IPS DF 6.9 (cell line): ENCODE measurements at regions not wholly inside any gene's neighbourhood (a gene's known extent, or its start where the extent isn't known, plus 50 kb on each side); places are given as distances from the start of the nearest gene placed in this dataset.
"Not testable (repeated sequence)": the region's sequence is repeated elsewhere in the genome, so short reads cannot be mapped to it uniquely, and the experiment has no call there.

Experiments used
- DNase-seq: peaks from one replicate; pipeline ENCODE4 v3.0.0-alpha.2; 2013; ENCODE audit warnings: low read depth, low spot score
- H3K27ac ChIP-seq: one replicate; pipeline ENCODE4 v1.5.1; 2013; ENCODE audit warnings: low read length, control low read depth
- H3K27me3 ChIP-seq: 2 replicates; pipeline ENCODE4 v1.6.1; 2013; ENCODE audit warnings: mild to moderate bottlenecking, low read length; ENCODE audit not compliant: control insufficient read depth, insufficient read depth
- H3K36me3 ChIP-seq: 2 replicates; pipeline ENCODE4 v1.6.1; 2013; ENCODE audit warnings: low read length; ENCODE audit not compliant: control insufficient read depth, insufficient read depth
- H3K4me1 ChIP-seq: 2 replicates; pipeline ENCODE4 v1.6.1; 2013; ENCODE audit warnings: low read length; ENCODE audit not compliant: control insufficient read depth, insufficient read depth
- H3K4me3 ChIP-seq: 2 replicates; pipeline ENCODE4 v1.5.1; 2013; ENCODE audit warnings: mild to moderate bottlenecking, low read length
- H3K9me3 ChIP-seq: 2 replicates; pipeline ENCODE4 v1.6.1; 2013; ENCODE audit warnings: low read length, inconsistent platforms; ENCODE audit not compliant: control insufficient read depth, insufficient read depth
- WGBS: extraction: QIAGEN DNeasy Blood & Tissue Kit; methylation state at CpG from one replicate; pipeline ENCODE4 v1.1.7; 2013; ENCODE audit warnings: mixed read lengths, missing lambda C conversion rate; ENCODE audit not compliant: insufficient read length, insufficient coverage; 5-methylcytosine and 5-hydroxymethylcytosine counted together

DNA sequence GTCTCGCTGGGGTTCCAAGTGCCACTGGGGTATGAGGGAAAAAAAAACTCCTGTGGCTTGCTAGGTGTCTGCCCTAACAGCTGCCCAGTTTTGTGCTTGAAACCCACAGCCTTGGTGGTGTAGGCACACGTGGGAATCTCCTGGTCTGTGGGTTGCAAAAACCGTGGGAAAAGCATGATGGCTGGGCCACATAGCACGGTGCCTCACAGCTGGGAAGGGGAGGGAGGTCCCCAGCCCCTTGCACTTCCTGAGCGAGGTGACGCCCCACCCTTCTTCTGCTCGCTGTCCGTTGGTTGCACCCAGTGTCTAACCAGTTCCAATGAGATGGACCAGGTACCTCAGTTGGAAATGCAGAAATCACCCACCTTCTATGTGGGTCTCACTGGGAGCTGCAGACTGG is 144.3 kb downstream of the KBTBD8 start:
- Histone ChIP-seq H3K9me3 (no peaks in the 10 kb centered on the region; the same call in 1 of the 2 replicates), H3K36me3 (no peaks in the 10 kb centered on the region), H3K4me1 (no peaks in the 10 kb centered on the region), H3K27ac (no peak overlapping the region), H3K27me3 (no peaks in the 10 kb centered on the region), H3K4me3 (no peak overlapping the region)
- DNase-seq: no peak
- WGBS: no CpG with 5 or more reads among the region's 8 CpGs

DNA sequence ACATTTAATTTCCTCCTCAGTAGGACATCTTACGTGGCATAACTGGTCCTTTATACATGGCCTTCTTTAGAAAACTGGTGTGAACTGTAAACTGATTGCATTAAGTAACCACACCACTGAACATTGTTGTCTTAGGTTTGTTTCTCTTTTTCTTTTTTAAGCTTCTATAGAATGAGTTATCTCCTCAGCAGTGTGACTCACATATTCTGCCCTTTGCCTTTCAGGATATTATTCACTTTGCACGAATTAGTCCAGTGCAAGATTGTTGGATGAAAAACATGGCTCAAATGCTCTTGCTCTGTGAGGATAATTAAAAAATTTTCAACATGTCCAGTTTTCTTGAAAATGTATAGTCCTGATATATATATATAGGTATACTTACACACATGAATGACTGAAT is 147.6 kb downstream of the KBTBD8 start:
- H3K27me3 ChIP-seq: no peaks in the 10 kb centered on the region
- H3K27ac ChIP-seq: no peak overlapping the region
- H3K36me3 ChIP-seq: no peaks in the 10 kb centered on the region
- H3K4me3 ChIP-seq: no peak overlapping the region
- no peak for DNase-seq
- H3K4me1 ChIP-seq: no peaks in the 10 kb centered on the region
- WGBS: no CpG with 5 or more reads among the region's 2 CpGs
- H3K9me3 ChIP-seq: no peaks in the 10 kb centered on the region

DNA sequence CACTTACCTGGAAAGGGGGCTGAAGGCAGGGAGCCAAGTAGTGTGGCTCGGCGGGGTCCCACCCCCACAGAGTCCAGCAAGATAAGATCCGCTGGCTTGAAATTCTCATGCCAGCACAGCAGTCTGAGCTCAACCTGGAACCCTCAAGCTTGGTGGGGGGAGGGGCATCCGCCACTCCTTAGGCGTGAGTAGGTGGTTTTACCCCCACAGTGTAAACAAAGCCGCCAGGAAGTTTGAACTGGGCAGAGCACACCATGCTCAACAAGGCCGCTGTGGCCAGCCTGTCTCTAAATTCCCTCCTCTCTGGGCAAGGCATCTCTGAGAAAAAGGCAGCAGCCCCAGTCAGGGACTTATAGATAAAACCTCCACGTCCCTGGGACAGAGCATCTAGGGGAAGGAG is 156.3 kb downstream of the KBTBD8 start:
- Histone ChIP-seq H3K9me3 (no peaks in the 10 kb centered on the region), H3K27me3 (no peaks in the 10 kb centered on the region), H3K4me1 (peaks cover 5% of the 10 kb centered on the region; the same call in 1 of the 2 replicates), H3K27ac (no peak overlapping the region), H3K36me3 (no peaks in the 10 kb centered on the region), H3K4me3 (no peak overlapping the region)
- DNase-seq: no peak
- WGBS: no CpG with 5 or more reads among the region's 8 CpGs

DNA sequence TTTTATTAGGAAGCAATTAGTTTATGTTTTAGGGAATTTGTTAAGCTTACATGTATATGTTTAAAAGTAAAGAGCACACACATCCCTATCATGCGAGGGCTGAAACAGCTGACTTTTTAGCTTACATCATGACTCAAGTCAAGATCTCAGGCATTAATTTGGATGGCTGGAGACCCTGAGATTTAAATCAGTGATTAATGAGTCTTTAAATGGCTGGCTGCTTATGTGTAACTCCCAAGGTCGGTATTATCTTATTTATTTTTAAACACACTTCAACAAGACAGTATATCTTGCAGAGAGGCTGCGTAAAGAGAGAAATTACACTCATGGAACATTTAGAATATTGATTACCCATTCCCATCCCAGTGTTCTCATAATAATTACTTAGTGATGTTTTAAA is 169.4 kb downstream of the KBTBD8 start:
- no peaks in the 10 kb centered on the region for H3K27me3 ChIP-seq
- no peaks in the 10 kb centered on the region for H3K4me1 ChIP-seq
- no CpG with 5 or more reads among the region's 3 CpGs for WGBS
- H3K9me3 ChIP-seq: no peaks in the 10 kb centered on the region
- H3K4me3 ChIP-seq: no peak overlapping the region
- no peaks in the 10 kb centered on the region for H3K36me3 ChIP-seq
- DNase-seq: no peak
- H3K27ac ChIP-seq: no peak overlapping the region

DNA sequence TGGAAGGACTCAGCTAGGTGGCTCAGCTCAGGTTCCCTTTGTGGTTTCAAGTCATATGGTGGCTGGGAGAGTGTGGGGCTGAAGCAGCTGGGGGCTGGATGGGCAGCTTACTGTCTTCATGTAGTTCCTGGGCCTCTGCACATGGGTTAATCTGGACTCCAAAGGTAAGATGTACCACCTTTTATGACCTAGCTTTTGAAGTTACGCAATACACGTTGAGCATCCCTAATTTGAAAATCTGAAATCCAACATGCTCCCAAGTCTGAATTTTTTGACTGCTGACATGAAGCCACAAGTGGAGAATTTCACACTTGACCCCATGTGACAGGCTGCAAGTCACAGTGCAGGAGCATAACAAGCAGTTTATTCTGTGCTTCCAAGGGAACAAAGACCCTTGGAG is 173.7 kb downstream of the KBTBD8 start:
- H3K36me3 ChIP-seq: no peaks in the 10 kb centered on the region
- no peaks in the 10 kb centered on the region for H3K4me1 ChIP-seq
- H3K27ac ChIP-seq: no peak overlapping the region
- H3K9me3 ChIP-seq: no peaks in the 10 kb centered on the region
- H3K4me3 ChIP-seq: no peak overlapping the region
- DNase-seq: no peak
- no peaks in the 10 kb centered on the region for H3K27me3 ChIP-seq
- no CpG with 5 or more reads among the region's 2 CpGs for WGBS

DNA sequence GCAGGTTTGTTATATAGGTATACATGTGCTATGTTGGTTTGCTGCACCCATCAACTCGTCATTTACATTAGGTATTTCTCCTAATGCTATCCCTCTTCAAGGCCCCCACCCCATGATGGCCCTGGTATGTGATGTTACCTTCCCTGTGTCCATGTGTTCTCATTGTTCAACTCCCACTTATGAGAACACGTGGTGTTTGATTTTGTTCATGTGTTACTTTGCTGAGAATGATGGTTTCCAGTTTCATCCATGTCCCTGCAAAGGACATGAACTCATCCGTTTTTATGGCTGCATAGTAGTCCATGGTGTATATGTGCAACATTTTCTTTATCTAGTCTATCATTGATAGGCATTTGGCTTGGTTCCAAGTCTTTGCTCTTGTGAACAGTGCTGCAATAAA is 175.0 kb downstream of the KBTBD8 start:
- H3K4me3 ChIP-seq, H3K9me3 ChIP-seq, H3K36me3 ChIP-seq, H3K27me3 ChIP-seq, H3K27ac ChIP-seq, H3K4me1 ChIP-seq, DNase-seq: not testable (repeated sequence)
- no CpG with 5 or more reads among the region's 3 CpGs for WGBS

DNA sequence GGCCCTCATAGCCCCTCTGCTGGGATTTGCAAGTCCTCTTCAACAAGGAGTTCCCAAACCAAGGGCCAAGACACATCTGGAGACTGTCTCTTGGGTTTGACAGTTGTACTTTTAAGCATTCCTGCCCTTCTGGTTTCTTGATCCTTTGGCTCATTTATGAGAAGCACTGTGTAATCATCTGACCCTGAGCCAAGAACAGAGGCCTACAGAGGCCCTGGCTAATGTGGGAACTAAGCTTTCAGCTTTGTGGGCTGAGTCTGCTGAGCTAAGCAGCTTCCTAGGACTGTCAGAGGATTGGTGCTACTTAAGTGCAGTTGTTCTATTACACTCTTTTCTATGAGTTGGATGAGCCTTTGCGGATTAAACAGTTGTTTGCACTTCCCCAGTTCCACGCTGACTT is 178.3 kb downstream of the KBTBD8 start:
- H3K36me3 ChIP-seq: no peaks in the 10 kb centered on the region
- no peak overlapping the region for H3K4me3 ChIP-seq
- DNase-seq: no peak
- no peaks in the 10 kb centered on the region for H3K9me3 ChIP-seq
- WGBS: no CpG with 5 or more reads among the region's 2 CpGs
- no peaks in the 10 kb centered on the region for H3K4me1 ChIP-seq
- H3K27me3 ChIP-seq: no peaks in the 10 kb centered on the region
- H3K27ac ChIP-seq: no peak overlapping the region

DNA sequence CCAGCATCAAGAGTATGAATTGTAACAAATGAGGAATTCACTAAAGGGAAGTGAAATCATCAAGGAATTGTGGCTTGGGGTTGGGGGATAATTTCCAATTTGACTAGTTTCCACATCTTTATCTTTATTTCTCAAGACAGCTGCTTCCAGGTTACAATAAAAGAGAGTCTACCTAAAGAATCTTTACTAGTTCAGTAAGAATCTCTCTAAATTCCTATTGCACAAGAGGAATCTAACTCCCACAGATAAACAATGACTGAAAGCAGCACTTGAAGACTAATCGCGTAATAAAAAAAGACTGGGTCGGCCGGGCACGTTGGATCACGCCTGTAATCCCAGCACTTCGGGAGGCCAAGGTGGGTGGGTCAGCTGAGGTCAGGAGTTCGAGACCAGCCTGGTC is 194.4 kb downstream of the KBTBD8 start:
- DNase-seq: no peak
- Histone ChIP-seq H3K9me3 (no peaks in the 10 kb centered on the region), H3K4me3 (no peak overlapping the region), H3K36me3 (no peaks in the 10 kb centered on the region), H3K27me3 (no peaks in the 10 kb centered on the region), H3K4me1 (no peaks in the 10 kb centered on the region), H3K27ac (no peak overlapping the region)
- no CpG with 5 or more reads among the region's 8 CpGs for WGBS

DNA sequence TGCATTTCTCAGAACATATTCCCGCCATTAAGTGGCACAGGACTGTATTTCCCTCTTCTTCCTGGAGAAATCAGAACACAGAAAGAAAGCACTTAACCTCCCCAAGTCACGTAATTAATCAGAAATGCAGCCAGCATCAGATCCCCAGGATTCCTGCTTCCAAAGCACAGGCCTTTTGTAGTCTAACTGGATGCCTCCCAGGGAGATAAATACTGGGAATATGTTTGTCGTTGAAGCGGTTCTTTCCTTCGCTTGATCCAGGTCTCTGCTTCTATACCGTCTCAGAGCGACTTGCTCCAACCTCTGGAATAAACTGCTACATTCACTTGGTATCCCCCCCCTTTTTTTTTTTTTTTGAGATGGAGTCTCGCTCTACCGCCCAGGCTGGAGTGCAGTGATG is 198.6 kb downstream of the KBTBD8 start:
- no peaks in the 10 kb centered on the region for H3K4me1 ChIP-seq
- no peaks in the 10 kb centered on the region for H3K27me3 ChIP-seq
- H3K4me3 ChIP-seq: no peak overlapping the region
- no peak for DNase-seq
- H3K9me3 ChIP-seq: no peaks in the 10 kb centered on the region
- no CpG with 5 or more reads among the region's 9 CpGs for WGBS
- no peaks in the 10 kb centered on the region for H3K36me3 ChIP-seq
- H3K27ac ChIP-seq: no peak overlapping the region

DNA sequence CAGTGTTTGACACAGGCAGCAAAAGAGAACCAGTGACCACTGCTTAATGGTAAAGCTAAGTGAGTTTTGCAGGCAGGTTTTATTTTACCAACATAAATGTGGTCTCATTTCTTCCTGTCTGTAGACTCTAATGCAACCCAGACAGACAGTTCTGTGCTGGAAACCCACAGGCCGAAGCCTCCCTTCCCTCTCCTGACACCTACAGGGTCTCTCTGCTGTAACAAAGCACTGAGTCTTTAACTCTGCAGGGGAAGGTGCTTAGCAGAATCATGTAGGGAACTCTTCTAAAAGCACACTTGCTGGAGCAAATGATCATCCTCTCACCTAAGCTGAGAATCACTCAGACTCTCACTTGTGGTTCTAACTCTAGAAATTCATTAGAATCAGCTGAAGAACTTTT is 200.3 kb downstream of the KBTBD8 start:
- H3K4me1 ChIP-seq: no peaks in the 10 kb centered on the region
- no peak overlapping the region for H3K4me3 ChIP-seq
- no peak overlapping the region for H3K27ac ChIP-seq
- H3K27me3 ChIP-seq: no peaks in the 10 kb centered on the region
- WGBS: no CpG with 5 or more reads among the region's 1 CpG
- DNase-seq: no peak
- H3K36me3 ChIP-seq: no peaks in the 10 kb centered on the region
- no peaks in the 10 kb centered on the region for H3K9me3 ChIP-seq

DNA sequence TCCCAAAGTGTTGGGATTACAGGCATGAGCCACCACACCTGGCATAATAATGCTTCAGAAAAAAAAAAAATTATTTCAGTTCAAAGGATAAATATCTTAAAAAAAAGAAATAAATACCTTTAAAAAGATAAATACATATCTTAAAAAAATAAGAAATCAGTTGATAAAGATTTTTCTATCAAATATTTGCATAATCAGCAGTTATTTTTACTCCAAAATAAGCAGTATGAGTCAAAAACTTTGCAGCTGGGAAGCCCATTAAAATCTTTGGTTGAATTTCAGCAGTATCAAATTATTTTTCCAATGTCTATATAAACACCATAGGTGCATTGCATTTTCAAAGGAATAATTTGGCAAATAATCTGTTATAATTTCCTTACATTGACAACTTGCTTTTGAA is 202.5 kb downstream of the KBTBD8 start:
- H3K4me3 ChIP-seq: no peak overlapping the region
- H3K9me3 ChIP-seq: no peaks in the 10 kb centered on the region
- H3K27ac ChIP-seq: no peak overlapping the region
- H3K4me1 ChIP-seq: no peaks in the 10 kb centered on the region
- DNase-seq: no peak
- H3K27me3 ChIP-seq: no peaks in the 10 kb centered on the region
- H3K36me3 ChIP-seq: no peaks in the 10 kb centered on the region
